H1 (cell line): ENCODE measurements at regions not wholly inside any gene's neighbourhood (a gene's known extent, or its start where the extent isn't known, plus 50 kb on each side); places are given as distances from the start of the nearest gene placed in this dataset.

Experiments used
- CBX5 ChIP-seq: fragments of 300-800, 300-1000 bp; sonication (generic); IDR thresholded peaks from 2 replicates; pipeline ENCODE4 v1.7.1; 2016; ENCODE audit warnings: antibody characterized with exemption, low read length, low read depth
- EP300 ChIP-seq, 2 experiments: IDR thresholded peaks; 1 replicate in 1 of 2; 2 replicates in 1 of 2; pipeline ENCODE4 v1.6.1; 2011 to 2012; ENCODE audit warnings: low read depth in 2 of 2, low read length in 2 of 2, mild to moderate bottlenecking in 2 of 2, borderline replicate concordance in 1 of 2, inconsistent platforms in 1 of 2, moderate library complexity in 1 of 2
- KDM4A ChIP-seq: IDR thresholded peaks from one replicate; pipeline ENCODE4 v1.7.1; 2012; ENCODE audit warnings: low read depth, mild to moderate bottlenecking, moderate library complexity, low read length, inconsistent platforms; ENCODE audit not compliant: severe bottlenecking
- PHF8 ChIP-seq: fragments of 200-600 bp; sonication (generic); conservative IDR thresholded peaks from 2 replicates; pipeline ENCODE4 v1.7.1; 2012; ENCODE audit warnings: low read depth, mild to moderate bottlenecking, inconsistent platforms, low read length, moderate library complexity
- POLR2A ChIP-seq, 2 experiments: IDR thresholded peaks; 1 replicate in 1 of 2; 2 replicates in 1 of 2; pipeline ENCODE4 v1.6.1; 2011; ENCODE audit warnings: low read depth in 2 of 2, low read length in 2 of 2, mild to moderate bottlenecking in 2 of 2; ENCODE audit errors: control extremely low read depth in 1 of 2
- RBBP5 ChIP-seq: IDR thresholded peaks from 2 replicates; pipeline ENCODE4 v1.7.1; 2012; ENCODE audit warnings: low read depth, mild to moderate bottlenecking, inconsistent platforms, low read length, moderate library complexity, borderline replicate concordance
- SRF ChIP-seq: IDR thresholded peaks from 2 replicates; pipeline ENCODE4 v1.6.1; 2011; ENCODE audit warnings: mild to moderate bottlenecking, low read depth, low read length, moderate library complexity
- TAF1 ChIP-seq: IDR thresholded peaks from 2 replicates; pipeline ENCODE4 v1.6.1; 2011; ENCODE audit warnings: mild to moderate bottlenecking, low read depth, low read length
- TF ChIP-seq, protein P1 (sequence below): fragments of 300-600 bp; sonication (generic); IDR thresholded peaks from 2 replicates; pipeline ENCODE4 v1.7.1; 2012; ENCODE audit warnings: low read length, moderate library complexity, mild to moderate bottlenecking, inconsistent platforms; ENCODE audit not compliant: insufficient replicate concordance
- TF ChIP-seq, protein P2 (sequence below): IDR thresholded peaks from 2 replicates; pipeline ENCODE4 v1.6.1; 2012; ENCODE audit warnings: inconsistent platforms

DNA sequence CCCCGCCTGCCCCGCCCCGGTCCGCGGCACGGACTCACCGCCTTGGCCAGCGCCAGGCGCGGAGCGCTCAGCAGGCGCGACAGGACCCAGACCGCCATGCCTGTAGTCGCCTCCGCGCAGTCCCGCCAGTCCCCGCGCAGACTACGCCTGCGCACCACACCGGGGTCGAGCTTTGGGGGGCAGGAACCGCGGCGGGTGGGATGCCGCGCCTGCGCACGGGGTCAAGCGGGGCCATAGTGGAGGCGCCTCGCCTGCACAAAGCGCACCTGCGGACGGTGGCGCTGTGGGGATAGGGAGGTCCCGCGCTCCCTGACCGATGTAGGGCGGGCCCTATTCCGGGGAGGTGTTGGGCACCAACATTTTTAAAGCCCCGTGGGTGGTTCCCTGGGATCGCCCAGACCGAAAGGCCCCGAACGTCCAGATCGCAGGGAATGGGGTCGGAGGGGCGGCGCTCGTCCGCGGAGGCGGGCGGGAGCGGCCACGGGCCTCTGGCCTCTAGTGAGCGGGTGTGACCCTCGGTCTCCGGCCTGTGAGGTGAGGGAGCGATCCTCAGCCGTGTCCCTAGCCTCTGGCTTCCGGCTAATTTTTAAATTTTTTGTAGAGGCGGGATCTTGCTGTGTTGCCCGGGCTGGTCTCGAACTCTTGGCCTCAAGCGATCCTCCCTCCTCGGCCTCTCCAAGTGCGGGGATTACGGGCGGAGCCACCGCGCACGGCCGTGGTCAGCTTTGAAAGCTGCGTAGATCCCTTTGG lies 70.8 kb upstream of the LPCAT1 start (continued):
- TF ChIP-seq, protein P1, sequence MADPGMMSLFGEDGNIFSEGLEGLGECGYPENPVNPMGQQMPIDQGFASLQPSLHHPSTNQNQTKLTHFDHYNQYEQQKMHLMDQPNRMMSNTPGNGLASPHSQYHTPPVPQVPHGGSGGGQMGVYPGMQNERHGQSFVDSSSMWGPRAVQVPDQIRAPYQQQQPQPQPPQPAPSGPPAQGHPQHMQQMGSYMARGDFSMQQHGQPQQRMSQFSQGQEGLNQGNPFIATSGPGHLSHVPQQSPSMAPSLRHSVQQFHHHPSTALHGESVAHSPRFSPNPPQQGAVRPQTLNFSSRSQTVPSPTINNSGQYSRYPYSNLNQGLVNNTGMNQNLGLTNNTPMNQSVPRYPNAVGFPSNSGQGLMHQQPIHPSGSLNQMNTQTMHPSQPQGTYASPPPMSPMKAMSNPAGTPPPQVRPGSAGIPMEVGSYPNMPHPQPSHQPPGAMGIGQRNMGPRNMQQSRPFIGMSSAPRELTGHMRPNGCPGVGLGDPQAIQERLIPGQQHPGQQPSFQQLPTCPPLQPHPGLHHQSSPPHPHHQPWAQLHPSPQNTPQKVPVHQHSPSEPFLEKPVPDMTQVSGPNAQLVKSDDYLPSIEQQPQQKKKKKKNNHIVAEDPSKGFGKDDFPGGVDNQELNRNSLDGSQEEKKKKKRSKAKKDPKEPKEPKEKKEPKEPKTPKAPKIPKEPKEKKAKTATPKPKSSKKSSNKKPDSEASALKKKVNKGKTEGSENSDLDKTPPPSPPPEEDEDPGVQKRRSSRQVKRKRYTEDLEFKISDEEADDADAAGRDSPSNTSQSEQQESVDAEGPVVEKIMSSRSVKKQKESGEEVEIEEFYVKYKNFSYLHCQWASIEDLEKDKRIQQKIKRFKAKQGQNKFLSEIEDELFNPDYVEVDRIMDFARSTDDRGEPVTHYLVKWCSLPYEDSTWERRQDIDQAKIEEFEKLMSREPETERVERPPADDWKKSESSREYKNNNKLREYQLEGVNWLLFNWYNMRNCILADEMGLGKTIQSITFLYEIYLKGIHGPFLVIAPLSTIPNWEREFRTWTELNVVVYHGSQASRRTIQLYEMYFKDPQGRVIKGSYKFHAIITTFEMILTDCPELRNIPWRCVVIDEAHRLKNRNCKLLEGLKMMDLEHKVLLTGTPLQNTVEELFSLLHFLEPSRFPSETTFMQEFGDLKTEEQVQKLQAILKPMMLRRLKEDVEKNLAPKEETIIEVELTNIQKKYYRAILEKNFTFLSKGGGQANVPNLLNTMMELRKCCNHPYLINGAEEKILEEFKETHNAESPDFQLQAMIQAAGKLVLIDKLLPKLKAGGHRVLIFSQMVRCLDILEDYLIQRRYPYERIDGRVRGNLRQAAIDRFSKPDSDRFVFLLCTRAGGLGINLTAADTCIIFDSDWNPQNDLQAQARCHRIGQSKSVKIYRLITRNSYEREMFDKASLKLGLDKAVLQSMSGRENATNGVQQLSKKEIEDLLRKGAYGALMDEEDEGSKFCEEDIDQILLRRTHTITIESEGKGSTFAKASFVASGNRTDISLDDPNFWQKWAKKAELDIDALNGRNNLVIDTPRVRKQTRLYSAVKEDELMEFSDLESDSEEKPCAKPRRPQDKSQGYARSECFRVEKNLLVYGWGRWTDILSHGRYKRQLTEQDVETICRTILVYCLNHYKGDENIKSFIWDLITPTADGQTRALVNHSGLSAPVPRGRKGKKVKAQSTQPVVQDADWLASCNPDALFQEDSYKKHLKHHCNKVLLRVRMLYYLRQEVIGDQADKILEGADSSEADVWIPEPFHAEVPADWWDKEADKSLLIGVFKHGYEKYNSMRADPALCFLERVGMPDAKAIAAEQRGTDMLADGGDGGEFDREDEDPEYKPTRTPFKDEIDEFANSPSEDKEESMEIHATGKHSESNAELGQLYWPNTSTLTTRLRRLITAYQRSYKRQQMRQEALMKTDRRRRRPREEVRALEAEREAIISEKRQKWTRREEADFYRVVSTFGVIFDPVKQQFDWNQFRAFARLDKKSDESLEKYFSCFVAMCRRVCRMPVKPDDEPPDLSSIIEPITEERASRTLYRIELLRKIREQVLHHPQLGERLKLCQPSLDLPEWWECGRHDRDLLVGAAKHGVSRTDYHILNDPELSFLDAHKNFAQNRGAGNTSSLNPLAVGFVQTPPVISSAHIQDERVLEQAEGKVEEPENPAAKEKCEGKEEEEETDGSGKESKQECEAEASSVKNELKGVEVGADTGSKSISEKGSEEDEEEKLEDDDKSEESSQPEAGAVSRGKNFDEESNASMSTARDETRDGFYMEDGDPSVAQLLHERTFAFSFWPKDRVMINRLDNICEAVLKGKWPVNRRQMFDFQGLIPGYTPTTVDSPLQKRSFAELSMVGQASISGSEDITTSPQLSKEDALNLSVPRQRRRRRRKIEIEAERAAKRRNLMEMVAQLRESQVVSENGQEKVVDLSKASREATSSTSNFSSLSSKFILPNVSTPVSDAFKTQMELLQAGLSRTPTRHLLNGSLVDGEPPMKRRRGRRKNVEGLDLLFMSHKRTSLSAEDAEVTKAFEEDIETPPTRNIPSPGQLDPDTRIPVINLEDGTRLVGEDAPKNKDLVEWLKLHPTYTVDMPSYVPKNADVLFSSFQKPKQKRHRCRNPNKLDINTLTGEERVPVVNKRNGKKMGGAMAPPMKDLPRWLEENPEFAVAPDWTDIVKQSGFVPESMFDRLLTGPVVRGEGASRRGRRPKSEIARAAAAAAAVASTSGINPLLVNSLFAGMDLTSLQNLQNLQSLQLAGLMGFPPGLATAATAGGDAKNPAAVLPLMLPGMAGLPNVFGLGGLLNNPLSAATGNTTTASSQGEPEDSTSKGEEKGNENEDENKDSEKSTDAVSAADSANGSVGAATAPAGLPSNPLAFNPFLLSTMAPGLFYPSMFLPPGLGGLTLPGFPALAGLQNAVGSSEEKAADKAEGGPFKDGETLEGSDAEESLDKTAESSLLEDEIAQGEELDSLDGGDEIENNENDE = no peak
- TF ChIP-seq POLR2A (IDR thresholded peaks at IDR 0.05; ENCODE audit: control extremely low read depth in 1 of 2, low read depth in 2 of 2, low read length in 2 of 2) (peak; percentile 34 to 40; a peak in 2 of 3 replicates), TAF1 (peak; percentile 63), RBBP5 (no peak), CBX5 (no peak), PHF8 (no peak), KDM4A (peak; percentile 75), SRF (no peak), EP300 (IDR thresholded peaks at IDR 0.05; ENCODE audit: borderline replicate concordance in 1 of 2, low read depth in 2 of 2, low read length in 2 of 2) (no peak; a peak in 1 of 3 replicates)
- TF ChIP-seq, protein P2, sequence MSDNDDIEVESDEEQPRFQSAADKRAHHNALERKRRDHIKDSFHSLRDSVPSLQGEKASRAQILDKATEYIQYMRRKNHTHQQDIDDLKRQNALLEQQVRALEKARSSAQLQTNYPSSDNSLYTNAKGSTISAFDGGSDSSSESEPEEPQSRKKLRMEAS = peak; percentile 87
